HG02840 (cell line): ENCODE measurements at regions not wholly inside any gene's neighbourhood (a gene's known extent, or its start where the extent isn't known, plus 50 kb on each side); places are given as distances from the start of the nearest gene placed in this dataset.
"Not testable (repeated sequence)": the region's sequence is repeated elsewhere in the genome, so short reads cannot be mapped to it uniquely, and the experiment has no call there.

Experiments
- ATAC-seq: cut with Tn5 transposase; IDR thresholded peaks from one replicate; pipeline ENCODE4 v1.9.1; 2021; ENCODE audit warnings: mild to moderate bottlenecking, moderate library complexity, moderate number of reproducible peaks; ENCODE audit not compliant: unreplicated experiment, low FRiP score

DNA sequence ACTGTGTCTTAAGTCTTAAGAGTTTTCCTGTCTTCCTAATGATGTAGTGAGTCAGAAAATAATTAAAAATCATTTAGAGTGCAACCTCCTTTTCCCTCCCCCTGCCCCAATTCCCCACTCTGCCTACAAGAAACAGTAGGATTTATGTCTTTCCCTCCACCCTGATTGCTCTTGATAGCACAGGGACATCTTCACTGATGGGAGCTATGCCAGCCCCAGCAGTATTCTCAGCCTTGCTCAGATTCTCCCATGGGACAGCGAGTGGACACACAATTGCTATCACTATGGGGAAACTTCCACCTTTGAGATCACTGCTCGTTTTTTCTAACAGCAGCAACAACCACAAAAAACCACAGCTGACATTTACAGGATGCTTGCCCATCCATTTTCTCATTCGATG, 216.6 kb upstream of the PLXNA2 start:
- no peak for ATAC-seq

DNA sequence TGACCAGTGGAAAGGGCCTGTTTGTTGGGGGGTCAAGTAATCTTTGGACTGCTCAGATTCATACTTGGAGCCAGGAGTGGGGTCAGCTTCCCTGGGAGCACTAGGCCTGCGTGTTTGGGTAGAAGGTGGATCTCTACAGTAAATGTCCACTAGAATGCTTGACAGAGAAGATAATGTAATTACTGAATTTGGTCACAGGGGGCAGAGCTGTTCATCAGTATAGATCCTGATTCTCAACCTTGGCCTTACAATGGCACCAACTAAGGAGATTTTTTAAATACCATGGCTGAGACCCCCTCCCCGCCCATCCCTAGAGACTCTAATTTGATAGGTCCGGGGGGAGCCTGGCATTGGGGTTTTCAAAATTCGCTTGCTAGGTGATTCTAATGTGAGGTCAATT, 217.5 kb upstream of the PLXNA2 start:
- no peak for ATAC-seq

DNA sequence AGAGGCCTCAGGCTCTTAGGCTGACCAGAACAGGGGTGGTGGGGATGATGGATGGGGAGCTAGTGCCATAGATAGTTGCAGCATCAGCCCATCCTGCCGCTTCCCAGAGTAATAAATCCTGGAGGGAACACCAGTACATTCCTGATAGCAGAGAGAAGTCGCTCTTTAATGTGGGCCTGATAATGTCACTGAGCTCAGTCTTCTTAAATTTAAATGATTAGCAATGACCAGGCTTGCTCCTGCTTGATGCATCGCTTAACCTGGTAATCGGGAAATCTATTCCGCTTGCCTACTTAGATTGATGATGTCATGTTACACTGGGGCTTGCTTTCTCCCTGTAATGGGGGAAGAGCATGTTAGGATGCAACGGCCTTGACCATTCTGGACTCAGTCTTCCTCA, 218.6 kb upstream of the PLXNA2 start:
- no peak for ATAC-seq

DNA sequence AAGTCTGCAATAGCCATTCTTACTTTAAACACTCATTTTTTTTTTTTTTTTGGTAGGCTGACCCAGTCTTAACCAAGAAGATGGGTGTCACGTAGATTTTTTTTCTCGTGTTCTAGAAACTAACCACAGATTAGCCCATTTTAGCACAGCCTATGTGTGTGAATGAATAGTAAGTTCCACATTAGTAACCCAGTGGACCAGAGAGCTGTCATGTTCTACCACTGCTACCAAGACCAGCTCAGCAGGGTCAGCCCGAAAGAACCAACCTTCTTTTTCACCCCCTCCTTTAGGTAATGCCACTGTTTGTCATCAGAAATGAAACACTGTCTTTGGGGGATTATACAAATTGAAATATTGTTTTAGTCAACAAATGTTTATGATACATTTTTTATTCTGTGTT, 221.1 kb upstream of the PLXNA2 start:
- ATAC-seq: no peak

DNA sequence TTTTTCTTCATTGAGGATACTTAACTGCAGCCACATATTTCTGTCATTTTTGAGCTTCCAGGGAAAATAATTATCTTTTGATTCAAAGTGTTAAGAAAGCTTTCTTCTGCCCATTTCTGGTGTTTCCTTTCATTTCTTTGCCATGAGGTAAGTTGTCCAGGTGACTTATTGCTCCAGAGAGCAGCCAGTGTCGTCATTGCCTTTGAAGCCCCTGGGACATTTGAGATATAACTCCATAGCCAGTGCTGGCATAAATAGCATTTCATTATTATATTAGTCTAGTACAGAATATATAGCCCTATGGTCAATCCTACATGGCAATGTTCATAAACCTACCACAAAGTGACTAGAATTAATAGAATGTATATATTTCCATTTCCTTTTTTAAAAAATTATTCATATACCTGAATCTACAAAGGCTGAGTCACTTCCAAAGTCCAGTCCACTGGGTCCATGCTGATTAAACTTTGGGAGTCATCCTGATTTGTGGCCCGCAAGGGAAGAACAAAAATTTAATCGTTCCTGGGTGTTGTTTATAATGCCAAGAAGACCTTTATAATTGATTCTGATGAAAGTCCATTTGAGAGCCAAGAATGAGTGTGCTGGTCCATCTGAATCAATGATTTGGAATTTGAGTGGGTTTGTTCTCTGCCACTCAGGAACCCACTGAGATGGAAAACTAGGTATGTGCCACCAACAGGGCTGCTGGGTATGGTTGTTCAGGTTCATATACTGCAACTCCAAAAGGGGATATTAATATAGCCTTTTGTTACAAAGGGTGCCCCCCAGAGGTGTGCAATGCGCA, 221.8 kb upstream of the PLXNA2 start:
- ATAC-seq: no peak

DNA sequence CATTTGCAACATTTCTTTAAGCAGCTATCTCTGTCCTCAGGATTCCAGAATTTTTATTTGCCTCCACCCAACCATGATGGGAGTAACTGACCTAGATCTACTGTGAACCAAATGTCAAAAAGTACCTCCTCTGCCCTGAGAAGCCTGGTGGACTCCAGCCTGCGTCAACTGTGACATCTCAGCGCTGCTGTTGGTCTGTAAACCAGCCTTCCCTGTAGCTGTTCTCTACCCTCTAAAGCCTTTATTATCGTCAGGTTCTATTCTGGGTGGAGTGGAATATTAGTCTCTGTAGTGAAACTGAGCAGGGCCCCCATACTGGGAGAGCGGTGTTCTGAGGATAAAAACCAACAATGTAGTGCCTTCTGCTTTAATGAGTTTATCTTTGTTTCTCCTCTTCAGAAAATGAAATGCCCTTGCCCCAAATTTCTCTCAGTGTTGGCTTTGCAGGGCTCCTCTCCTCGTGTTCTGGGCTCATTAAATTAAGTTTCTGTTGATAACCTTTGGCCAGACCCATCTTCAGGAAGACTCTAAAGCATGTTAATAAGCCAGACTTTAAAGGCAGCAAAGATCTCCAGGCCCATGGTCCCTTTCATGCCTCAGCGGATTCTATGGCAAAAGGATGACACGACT, 223.1 kb upstream of the PLXNA2 start:
- ATAC-seq: no peak

DNA sequence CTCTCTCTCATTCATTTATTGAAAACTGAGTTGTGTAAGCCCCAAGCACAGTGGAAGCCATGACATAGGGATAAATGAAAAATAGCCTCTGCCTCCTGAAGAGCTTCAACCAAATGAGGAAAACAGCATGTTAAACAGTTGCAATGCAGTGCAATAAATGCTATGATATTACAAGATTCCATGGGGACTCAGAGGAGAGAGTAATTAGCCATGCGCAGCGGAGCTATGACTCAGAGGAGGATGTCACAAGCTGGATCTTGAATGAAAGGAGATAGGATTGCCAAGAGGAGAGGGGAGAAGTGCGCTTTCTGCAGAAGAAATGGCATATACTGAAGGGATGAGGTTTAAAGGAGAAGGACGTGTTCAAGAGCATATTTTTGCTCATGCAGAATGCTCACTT, 231.3 kb upstream of the PLXNA2 start:
- ATAC-seq: no peak

DNA sequence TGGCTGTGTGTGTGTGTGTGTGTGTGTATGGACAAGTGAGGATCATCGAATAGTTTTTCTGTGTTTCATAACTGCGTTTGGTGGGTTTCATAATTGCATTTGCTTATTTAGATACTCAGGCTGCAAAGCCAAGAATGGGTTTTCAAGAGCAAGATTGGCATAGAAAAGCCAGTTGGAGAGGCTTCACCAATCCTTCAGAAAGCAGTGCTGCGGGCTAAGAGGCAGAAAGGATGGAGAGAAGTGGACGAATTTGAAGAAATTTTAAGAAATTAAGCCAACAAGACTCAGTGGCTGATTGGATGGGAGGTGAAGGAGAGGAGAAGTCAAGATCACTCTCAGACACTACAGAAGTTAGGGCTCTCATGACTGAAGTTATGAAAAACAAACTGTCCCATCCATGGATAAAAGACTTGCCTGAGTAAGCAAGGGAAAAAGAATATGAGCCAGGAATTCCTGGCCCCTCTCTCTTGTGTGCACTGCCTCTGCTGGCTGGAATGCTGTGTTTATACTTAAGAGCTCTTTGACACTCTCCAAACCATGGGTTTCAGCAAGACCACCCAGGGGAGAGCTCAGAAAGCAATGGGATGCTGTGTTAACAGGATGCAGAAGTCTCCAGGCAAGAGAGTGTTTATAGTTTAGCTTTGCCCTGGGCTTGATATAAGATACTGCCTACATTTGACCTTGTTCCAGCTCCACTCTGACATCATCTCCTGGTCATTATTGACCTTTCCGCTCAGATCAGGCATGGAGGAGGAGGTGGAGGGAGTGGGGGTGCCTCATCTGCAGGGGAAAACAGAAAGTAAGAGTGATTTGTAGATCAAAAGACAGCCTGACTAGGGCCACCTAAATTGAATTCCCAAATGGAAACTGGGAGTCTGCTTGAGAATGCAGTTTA, 232.0 kb upstream of the PLXNA2 start:
- no peak for ATAC-seq

DNA sequence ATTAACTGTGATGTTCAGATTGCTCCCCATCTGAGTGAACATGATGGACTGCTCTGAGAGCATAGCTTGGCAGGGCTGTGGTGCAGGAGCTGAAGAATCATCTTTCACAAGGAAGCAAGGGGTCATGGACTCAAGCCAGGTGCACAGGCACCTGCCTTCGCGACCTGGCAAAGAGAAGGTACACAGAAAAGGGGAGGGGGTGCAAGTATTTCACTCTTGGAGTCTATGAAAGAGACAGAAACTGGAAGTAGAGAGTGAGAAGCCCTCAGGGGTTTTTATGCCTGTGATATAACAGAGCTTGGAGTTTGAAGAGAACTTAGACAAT, 232.6 kb upstream of the PLXNA2 start:
- ATAC-seq: no peak

DNA sequence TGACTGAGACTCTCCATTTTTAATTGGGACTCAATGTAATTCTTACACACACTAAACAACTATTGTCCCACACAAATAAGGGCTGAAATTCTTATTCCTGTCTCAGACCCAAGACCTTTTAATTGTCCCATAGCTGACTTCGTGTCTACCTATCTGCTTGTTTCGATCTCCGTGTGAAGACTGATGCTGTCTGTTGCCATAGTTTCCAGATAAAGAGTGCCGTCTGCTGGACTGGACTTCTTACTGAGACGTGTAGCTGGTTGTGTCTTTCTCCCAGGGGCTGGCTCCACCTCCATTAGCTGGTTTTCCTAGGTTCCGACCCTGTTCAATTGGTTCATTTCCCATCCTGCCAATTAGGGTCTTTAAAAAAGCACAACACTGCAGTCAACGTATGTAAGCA, 235.3 kb upstream of the PLXNA2 start:
- no peak for ATAC-seq

DNA sequence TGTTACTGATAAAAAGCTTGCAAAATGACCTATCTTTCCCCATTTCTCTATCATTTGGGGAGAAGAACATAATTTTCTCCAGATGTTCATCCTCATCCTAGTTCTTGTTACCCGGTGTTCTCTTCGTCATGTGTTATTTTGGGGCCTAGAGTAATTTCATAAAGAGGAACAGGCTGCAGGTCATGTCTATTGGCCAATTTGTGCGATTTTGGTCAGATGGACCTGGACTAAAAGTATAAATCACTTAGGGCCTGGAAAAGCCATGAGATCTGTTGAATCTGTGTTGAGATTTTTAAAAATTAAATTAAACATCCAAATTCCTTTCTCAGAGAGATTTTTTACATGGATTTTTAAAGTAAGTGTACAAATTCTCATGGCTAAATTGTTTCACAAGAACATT, 241.3 kb upstream of the PLXNA2 start:
- ATAC-seq: no peak

DNA sequence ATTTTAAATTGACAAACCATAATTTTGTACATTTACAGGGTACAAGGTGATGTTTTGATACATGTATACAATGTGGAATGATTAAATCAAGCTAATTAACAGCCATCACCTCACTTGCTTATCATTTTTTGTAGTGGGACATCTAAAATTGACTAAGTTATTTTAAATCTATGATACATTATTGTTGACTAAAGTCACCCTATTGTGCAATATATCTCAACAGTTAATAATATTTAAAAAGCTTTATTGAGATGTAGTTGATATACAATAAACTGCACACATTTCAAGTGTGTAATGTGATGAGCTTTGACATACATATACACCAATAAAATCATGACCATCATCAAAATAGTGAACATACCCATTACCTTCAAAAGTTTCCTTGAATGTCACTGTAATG, 242.5 kb upstream of the PLXNA2 start:
- ATAC-seq: no peak

DNA sequence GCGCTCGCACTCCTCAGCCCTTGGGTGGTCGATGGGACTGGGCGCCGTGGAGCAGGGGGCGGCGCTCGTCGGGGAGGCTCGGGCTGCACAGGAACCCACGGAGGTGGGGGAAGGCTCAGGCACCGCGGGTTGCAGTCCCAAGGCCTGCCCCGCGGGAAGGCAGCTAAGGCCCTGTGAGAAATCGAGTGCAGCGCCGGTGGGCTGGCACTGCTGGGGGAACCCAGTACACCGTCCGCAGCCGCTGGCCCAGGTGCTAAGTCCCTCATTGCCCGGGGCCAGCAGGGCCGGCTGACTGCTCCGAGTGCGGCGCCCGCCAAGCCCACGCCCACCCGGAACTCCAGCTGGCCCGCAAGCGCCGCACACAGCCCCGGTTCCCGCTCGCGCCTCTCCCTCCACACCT, 244.2 kb upstream of the PLXNA2 start:
- ATAC-seq: not testable (repeated sequence)

DNA sequence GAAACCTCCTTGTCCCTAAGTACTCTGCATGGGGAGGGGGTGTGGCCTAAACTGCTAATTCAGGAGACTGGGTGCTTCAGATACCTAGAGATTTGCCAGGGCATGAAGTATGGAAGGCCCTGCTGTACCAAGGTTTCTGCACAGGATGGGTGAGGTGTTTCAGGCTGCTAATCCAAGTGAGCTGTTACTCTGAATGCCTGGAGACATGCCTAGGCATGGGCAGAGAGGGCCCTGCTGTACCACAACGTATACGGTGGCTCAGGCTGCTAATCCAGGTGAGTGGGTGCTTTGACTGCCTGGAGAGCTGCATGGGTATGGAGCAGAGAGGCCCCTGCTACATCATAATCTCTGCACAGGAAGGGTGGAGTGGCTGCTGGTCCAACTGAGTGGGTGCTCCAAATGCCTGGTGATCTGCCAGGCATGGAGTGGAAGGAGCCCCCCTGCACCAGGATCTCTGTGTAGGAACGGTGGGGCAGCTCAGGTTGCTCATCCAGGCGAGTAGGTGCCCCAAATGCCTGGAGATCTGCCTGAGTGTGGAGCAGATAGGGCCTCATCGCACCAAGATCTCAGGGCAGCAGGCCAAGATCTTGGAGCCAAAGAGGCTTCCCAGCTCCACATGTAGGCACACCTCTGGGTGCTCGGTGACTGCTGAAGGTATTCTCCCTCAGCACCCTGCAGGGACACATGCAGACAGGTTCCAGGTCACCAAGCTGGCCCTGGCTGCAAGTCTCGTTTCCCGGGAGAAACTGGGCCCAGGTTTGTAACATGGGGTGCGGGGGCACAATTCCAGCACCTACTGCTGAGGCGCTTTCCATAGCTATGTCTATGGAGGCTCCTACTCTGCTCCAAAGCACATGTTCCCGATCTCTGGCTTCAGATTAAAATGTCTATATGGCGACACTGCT, 252.5 kb upstream of the PLXNA2 start:
- ATAC-seq: no peak

DNA sequence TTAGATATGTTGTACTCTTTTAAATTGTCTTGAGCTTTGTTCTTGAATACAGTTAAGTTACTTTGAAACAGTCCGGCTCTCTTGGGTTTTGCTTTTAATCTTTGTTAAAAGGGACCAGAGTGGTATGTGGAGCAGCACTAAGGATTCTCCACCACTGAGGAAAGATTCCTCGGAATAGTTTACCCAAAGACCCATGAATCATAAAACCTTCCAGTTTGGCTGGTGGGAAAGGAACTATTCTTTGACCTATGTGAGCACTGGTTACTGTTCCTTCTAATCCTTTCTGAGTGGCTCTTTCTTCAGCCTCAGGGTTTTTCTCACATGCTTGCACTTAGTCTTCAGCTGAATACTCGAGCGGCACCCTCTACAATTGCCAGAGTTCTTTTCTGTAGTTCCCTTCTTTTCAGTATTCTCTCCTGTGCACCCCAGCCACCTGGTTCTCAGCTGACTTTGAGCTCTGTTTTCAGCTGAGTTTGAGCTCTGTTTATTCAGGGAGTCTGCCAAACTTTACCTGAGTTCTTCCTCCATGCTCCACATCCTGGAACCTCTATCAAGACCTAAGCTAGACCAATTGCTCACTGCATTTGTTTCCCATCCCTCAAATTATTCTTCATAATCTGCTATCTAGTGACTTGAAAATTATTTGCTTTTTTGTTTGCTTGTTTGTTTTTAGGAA, 253.8 kb upstream of the PLXNA2 start:
- ATAC-seq: no peak

DNA sequence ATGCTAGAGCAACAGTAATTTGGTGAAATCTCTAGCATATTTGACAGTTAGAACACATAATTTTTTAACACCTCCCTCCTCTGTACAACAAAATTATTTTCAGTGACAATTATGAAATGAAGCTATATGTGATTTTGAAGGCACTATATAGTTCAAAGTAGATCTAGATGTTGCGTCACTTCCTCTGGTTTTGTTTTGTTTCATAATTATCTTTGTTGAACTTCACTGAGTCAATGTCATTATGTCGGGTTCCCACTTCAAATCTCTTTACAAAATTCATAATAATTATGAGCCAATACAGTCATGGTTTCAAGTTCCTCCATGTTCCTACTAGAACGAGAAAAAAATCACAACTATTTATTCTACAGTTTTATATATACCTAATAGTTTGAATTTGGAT, 254.8 kb upstream of the PLXNA2 start:
- ATAC-seq: no peak

DNA sequence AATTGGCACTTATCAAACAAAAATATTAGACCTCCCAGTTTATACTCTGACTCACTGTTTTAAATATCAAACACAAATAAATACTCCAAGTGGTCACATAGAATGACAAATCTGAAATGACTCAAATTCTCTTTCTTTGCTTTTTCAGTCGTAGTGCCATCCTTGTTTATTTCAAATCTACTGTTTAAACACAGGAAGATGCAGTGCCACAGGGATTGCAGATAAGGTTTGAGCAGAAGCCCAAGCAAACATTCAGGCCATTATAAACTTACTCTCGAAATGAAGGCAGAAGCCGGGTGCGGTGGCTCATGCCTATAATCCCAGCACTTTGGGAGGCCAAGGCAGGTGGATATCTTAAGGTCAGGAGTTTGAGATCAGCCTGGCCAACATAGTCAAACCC, 255.4 kb upstream of the PLXNA2 start:
- no peak for ATAC-seq

DNA sequence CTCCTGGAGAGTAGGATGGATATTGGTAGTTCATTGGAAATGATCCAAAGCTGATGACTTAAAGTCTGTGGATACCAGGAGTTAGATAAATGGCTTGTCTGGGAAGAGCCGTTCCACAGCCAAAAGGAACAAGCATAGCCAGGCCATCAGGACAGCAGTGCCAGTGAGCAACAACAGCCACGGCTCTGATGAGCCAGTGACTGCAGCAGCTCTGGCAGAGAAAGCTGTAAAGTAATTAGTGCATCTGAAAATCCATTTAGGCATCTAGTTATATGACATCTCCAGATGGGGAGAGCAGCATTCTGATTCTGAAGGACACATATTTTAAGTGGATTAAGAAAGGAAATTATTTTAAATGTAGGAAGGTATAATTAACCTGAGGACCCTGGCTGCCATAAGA, 256.2 kb upstream of the PLXNA2 start:
- ATAC-seq: no peak

DNA sequence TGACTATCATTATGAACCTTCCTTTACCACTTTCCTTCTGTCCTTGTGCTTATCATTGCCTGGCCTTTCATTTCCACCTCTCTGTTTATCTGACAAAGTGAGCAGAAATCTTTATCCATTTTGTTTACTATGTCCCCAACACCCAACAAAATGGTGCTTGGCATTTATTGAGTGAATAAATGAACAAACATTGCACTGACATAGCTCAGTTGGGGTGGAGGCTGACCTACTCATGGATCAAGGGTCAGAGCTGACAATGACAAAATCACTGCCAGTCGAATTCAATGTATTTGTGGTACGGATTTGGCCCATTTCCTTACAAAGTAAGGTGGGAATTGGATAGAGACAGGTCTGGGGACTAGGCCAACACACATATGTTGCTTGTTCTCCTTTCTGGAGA, 257.4 kb upstream of the PLXNA2 start:
- ATAC-seq: no peak

DNA sequence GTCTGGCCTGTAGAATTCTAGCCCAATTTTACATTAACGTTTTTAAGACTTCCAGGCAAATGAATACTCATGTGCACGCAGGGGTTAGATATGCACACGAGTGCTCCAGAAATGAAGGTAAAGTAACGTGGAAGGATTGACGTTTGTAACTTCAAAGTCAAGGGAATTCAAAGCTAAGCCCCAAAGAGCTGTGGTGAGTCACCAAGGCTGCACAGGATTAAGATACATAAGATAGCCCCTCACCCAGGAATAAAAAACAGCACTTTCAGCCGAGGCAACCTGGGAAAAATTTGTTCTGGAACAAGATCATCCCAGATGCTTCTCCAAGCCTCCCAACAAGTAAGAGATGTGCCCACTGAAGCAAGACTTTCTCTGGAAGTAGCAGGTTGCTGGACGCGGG, 259.6 kb upstream of the PLXNA2 start:
- ATAC-seq: no peak
